Neural progenitor cell (in vitro differentiated cells): ENCODE measurements at regions not wholly inside any gene's neighbourhood (a gene's known extent, or its start where the extent isn't known, plus 50 kb on each side); places are given as distances from the start of the nearest gene placed in this dataset.

Source experiments
- DNase-seq: peaks from one replicate; pipeline ENCODE4 v3.0.0-alpha.2; 2016; ENCODE audit warnings: low spot score
- H2AFZ ChIP-seq: fragments of 200-600 bp; sonication (generic); replicated peaks from 2 replicates; pipeline ENCODE4 v1.6.1; 2016; ENCODE audit warnings: antibody characterized with exemption
- H3F3A ChIP-seq: fragments of 200-600 bp; sonication (generic); 2 replicates; pipeline ENCODE4 v1.6.1; 2016; ENCODE audit warnings: antibody characterized with exemption, low read depth
- H3K27ac ChIP-seq: fragments of 200-600 bp; sonication (generic); 2 replicates; pipeline ENCODE4 v1.5.1; 2016; ENCODE audit warnings: mild to moderate bottlenecking
- H3K27me3 ChIP-seq: fragments of 200-600 bp; sonication (generic); 2 replicates; pipeline ENCODE4 v1.6.1; 2016; ENCODE audit warnings: mild to moderate bottlenecking, moderate library complexity
- H3K36me3 ChIP-seq: fragments of 200-600 bp; sonication (generic); 2 replicates; pipeline ENCODE4 v1.5.1; 2016
- H3K4me1 ChIP-seq: fragments of 200-600 bp; sonication (generic); 2 replicates; pipeline ENCODE4 v1.6.1; 2016; ENCODE audit warnings: mixed run types
- H3K4me2 ChIP-seq: fragments of 200-600 bp; sonication (generic); 2 replicates; pipeline ENCODE4 v1.6.1; 2016
- H3K4me3 ChIP-seq: fragments of 200-600 bp; sonication (generic); 2 replicates; pipeline ENCODE4 v1.5.1; 2016
- H3K79me2 ChIP-seq: fragments of 200-600 bp; sonication (generic); 2 replicates; pipeline ENCODE4 v1.6.1; 2016; ENCODE audit warnings: low read depth
- H3K9ac ChIP-seq: fragments of 200-600 bp; sonication (generic); 2 replicates; pipeline ENCODE4 v1.6.1; 2016
- H3K9me3 ChIP-seq: fragments of 200-600 bp; sonication (generic); 2 replicates; pipeline ENCODE4 v1.5.1; 2016; ENCODE audit warnings: low read depth
- H4K20me1 ChIP-seq: fragments of 200-600 bp; sonication (generic); 2 replicates; pipeline ENCODE4 v1.6.1; 2016; ENCODE audit warnings: low read depth
- H3K27ac Mint-ChIP-seq: 3 replicates; pipeline ENCODE4 v1.8.0; 2021; ENCODE audit warnings: mixed read lengths
- H3K27me3 Mint-ChIP-seq: 2 replicates; pipeline ENCODE4 v1.8.0; 2022; ENCODE audit warnings: low read depth, mild to moderate bottlenecking, inconsistent platforms, moderate library complexity, mixed read lengths; ENCODE audit not compliant: insufficient read depth
- H3K36me3 Mint-ChIP-seq: 3 replicates; pipeline ENCODE4 v1.8.0; 2021; ENCODE audit warnings: mixed read lengths
- H3K4me1 Mint-ChIP-seq: 3 replicates; pipeline ENCODE4 v1.8.0; 2021; ENCODE audit warnings: mixed read lengths
- H3K4me3 Mint-ChIP-seq: 3 replicates; pipeline ENCODE4 v1.8.0; 2021; ENCODE audit warnings: mild to moderate bottlenecking, moderate library complexity, mixed read lengths
- H3K9me3 Mint-ChIP-seq: 3 replicates; pipeline ENCODE4 v1.8.0; 2020; ENCODE audit warnings: mixed read lengths
- CTCF ChIP-seq: fragments of 200-600 bp; sonication (generic); IDR thresholded peaks from 2 replicates; pipeline ENCODE4 v1.5.1; 2017; ENCODE audit warnings: antibody characterized with exemption, mild to moderate bottlenecking
- EZH2 ChIP-seq: fragments of 200-600 bp; sonication (generic); IDR thresholded peaks from 2 replicates; pipeline ENCODE4 v1.6.1; 2017; ENCODE audit warnings: antibody characterized with exemption, mild to moderate bottlenecking, moderate library complexity
- EZH2phosphoT487 ChIP-seq: fragments of 200-600 bp; sonication (generic); IDR thresholded peaks from 2 replicates; pipeline ENCODE4 v1.6.1; 2017; ENCODE audit warnings: antibody characterized with exemption

DNA sequence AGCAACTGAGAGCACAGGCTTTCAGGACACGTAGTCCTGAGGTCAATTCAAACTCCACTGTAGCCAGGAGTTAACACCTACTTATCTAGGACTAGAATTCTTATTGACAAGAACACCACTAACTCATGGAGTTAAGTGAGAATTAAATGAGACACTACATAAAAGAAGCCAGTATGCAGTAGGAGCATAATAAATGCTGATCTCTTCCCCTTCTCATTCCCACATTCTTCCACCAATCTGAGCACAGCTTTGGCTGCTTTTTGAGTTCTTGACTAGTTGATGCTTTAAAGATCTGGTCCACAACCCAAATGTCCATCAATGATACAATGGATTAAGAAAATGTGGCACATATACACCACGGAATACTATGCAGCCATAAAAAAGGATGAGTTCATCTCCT is 55.2 kb downstream of the TTC32 start:
- no peaks in the 10 kb centered on the region for H3K27me3 ChIP-seq

DNA sequence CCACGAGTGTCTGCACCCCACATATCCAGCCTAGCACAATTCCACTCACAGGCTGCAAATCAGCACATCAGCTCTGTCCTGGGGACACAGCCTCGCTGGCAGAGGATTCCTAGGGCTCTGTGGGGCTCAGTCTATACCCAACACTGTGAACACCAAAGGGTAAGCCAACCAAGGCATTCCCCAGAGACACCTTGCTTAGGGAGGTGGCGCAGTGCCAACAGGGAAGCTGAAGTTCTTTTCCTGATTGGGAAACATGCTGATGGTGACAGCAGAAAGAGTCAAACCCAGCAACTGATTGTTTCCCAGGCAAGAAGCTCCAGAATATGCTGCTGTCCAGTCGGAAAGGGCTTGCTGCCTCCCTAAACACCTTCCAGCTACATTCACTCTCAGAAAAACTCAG is 55.8 kb downstream of the TTC32 start:
- no peaks in the 10 kb centered on the region for H3K79me2 ChIP-seq
- no peak overlapping the region for H3K4me3 ChIP-seq
- H3K4me1 ChIP-seq = no peaks in the 10 kb centered on the region
- TF ChIP-seq EZH2 (no peak), EZH2phosphoT487 (no peak), CTCF (no peak)
- no peak for DNase-seq
- no peak overlapping the region for H3K4me2 ChIP-seq
- no peaks in the 10 kb centered on the region for H3K27me3 ChIP-seq
- Mint-ChIP-seq H3K36me3 (no peaks in the 10 kb centered on the region), H3K27me3 (peaks cover 9% of the 10 kb centered on the region), H3K4me3 (no peak overlapping the region), H3K27ac (no peak overlapping the region), H3K9me3 (peaks cover 3% of the 10 kb centered on the region), H3K4me1 (no peaks in the 10 kb centered on the region)
- no peaks in the 10 kb centered on the region for H4K20me1 ChIP-seq
- no peaks in the 10 kb centered on the region for H3F3A ChIP-seq
- no peak overlapping the region for H3K9ac ChIP-seq
- H3K9me3 ChIP-seq = no peaks in the 10 kb centered on the region
- no peaks in the 10 kb centered on the region for H3K36me3 ChIP-seq
- no peak overlapping the region for H2AFZ ChIP-seq
- no peak overlapping the region for H3K27ac ChIP-seq

More for the DNA sequence above, 55.2 kb downstream of the TTC32 start:
- Histone ChIP-seq H3K9ac (no peak overlapping the region), H3K79me2 (no peaks in the 10 kb centered on the region), H3K36me3 (no peaks in the 10 kb centered on the region), H3K4me2 (no peak overlapping the region), H3F3A (no peaks in the 10 kb centered on the region), H2AFZ (no peak overlapping the region), H3K9me3 (no peaks in the 10 kb centered on the region), H3K4me3 (no peak overlapping the region), H4K20me1 (no peaks in the 10 kb centered on the region), H3K4me1 (peaks cover 3% of the 10 kb centered on the region), H3K27ac (no peak overlapping the region)
- no peak for DNase-seq
- no peak overlapping the region for H3K27ac Mint-ChIP-seq
- H3K9me3 Mint-ChIP-seq = peaks cover 3% of the 10 kb centered on the region
- H3K4me3 Mint-ChIP-seq = no peak overlapping the region
- no peaks in the 10 kb centered on the region for H3K4me1 Mint-ChIP-seq
- no peak for TF ChIP-seq EZH2
- no peak for TF ChIP-seq EZH2phosphoT487
- no peak for TF ChIP-seq CTCF
- peaks cover 10% of the 10 kb centered on the region for H3K27me3 Mint-ChIP-seq
- H3K36me3 Mint-ChIP-seq = no peaks in the 10 kb centered on the region

GRCh38 chr2:19845323-19845920 is 56.4 kb downstream of the TTC32 start:
- H3K9ac ChIP-seq = no peak overlapping the region
- no peak overlapping the region for H3K4me2 ChIP-seq
- no peaks in the 10 kb centered on the region for H3K4me1 ChIP-seq
- H3K4me3 Mint-ChIP-seq = no peak overlapping the region
- no peak overlapping the region for H3K27ac ChIP-seq
- H3K36me3 ChIP-seq = no peaks in the 10 kb centered on the region
- H3K27me3 ChIP-seq = no peaks in the 10 kb centered on the region
- peaks cover 7% of the 10 kb centered on the region for H3K27me3 Mint-ChIP-seq
- no peak overlapping the region for H3K4me3 ChIP-seq
- no peaks in the 10 kb centered on the region for H3K79me2 ChIP-seq
- H3K27ac Mint-ChIP-seq = no peak overlapping the region
- H3K9me3 Mint-ChIP-seq = peaks cover 3% of the 10 kb centered on the region
- H4K20me1 ChIP-seq = no peaks in the 10 kb centered on the region
- TF ChIP-seq EZH2 (no peak), EZH2phosphoT487 (no peak), CTCF (no peak)
- H3K9me3 ChIP-seq = no peaks in the 10 kb centered on the region
- no peak overlapping the region for H2AFZ ChIP-seq
- no peaks in the 10 kb centered on the region for H3K36me3 Mint-ChIP-seq
- no peak for DNase-seq
- no peaks in the 10 kb centered on the region for H3F3A ChIP-seq
- no peaks in the 10 kb centered on the region for H3K4me1 Mint-ChIP-seq
